ENCODE measurements at regions not wholly inside any gene's neighbourhood (a gene's known extent, or its start where the extent isn't known, plus 50 kb on each side); places are given as distances from the start of the nearest gene placed in this dataset.

- Histone ChIP-seq H4K20me1 (ENCODE audit: insufficient read depth, low read length) (no peaks in the 10 kb centered on the region), H3K4me3 (ENCODE audit: low read length) (no peak overlapping the region), H3K27ac (ENCODE audit: low read length) (no peak overlapping the region), H3K9me3 (ENCODE audit: insufficient read depth, low read length) (no peaks in the 10 kb centered on the region), H3K79me2 (ENCODE audit: low read length) (no peaks in the 10 kb centered on the region), H3K36me3 (replicated peaks; ENCODE audit: low read depth, low read length) (no peaks in the 10 kb centered on the region), H3K4me2 (ENCODE audit: low read length) (no peak overlapping the region), H3K4me1 (ENCODE audit: low read length) (no peaks in the 10 kb centered on the region), H2AFZ (ENCODE audit: low read depth, low read length) (no peak overlapping the region), H3K9ac (ENCODE audit: low read length) (no peak overlapping the region), H3K27me3 (ENCODE audit: low read depth, low read length) (no peaks in the 10 kb centered on the region)
- TF ChIP-seq CTCF (IDR thresholded peaks at IDR 0.05; ENCODE audit: low read depth, low read length) (no peak), EZH2phosphoT487 (IDR thresholded peaks at IDR 0.05; ENCODE audit: low read depth) (no peak)
These were observed 248.6 kb upstream of the DAPK1 start for GRCh38 chr9:87249029-87249428.

- Histone ChIP-seq H3K9ac (ENCODE audit: low read length) (no peak overlapping the region), H3K27me3 (ENCODE audit: low read depth, low read length) (no peaks in the 10 kb centered on the region), H3K9me3 (ENCODE audit: insufficient read depth, low read length) (no peaks in the 10 kb centered on the region), H3K4me3 (ENCODE audit: low read length) (no peak overlapping the region), H3K4me2 (ENCODE audit: low read length) (no peak overlapping the region), H2AFZ (ENCODE audit: low read depth, low read length) (no peak overlapping the region), H3K27ac (ENCODE audit: low read length) (no peak overlapping the region), H3K79me2 (ENCODE audit: low read length) (no peaks in the 10 kb centered on the region), H3K4me1 (ENCODE audit: low read length) (no peaks in the 10 kb centered on the region), H4K20me1 (ENCODE audit: insufficient read depth, low read length) (no peaks in the 10 kb centered on the region), H3K36me3 (replicated peaks; ENCODE audit: low read depth, low read length) (no peaks in the 10 kb centered on the region)
- TF ChIP-seq CTCF (IDR thresholded peaks at IDR 0.05; ENCODE audit: low read depth, low read length) = no peak
- no peak for TF ChIP-seq EZH2phosphoT487 (IDR thresholded peaks at IDR 0.05; ENCODE audit: low read depth)
These were observed 247.5 kb upstream of the DAPK1 start for GRCh38 chr9:87250205-87250604.

- no peaks in the 10 kb centered on the region for H3K27me3 ChIP-seq (ENCODE audit: low read depth, low read length)
- no peak overlapping the region for H3K4me3 ChIP-seq (ENCODE audit: low read length)
- no peak overlapping the region for H3K4me2 ChIP-seq (ENCODE audit: low read length)
- TF ChIP-seq CTCF (IDR thresholded peaks at IDR 0.05; ENCODE audit: low read depth, low read length) (no peak), EZH2phosphoT487 (IDR thresholded peaks at IDR 0.05; ENCODE audit: low read depth) (no peak)
- no peaks in the 10 kb centered on the region for H3K4me1 ChIP-seq (ENCODE audit: low read length)
- no peaks in the 10 kb centered on the region for H3K9me3 ChIP-seq (ENCODE audit: insufficient read depth, low read length)
- H3K9ac ChIP-seq (ENCODE audit: low read length) = no peak overlapping the region
- no peaks in the 10 kb centered on the region for H3K36me3 ChIP-seq (replicated peaks; ENCODE audit: low read depth, low read length)
- H4K20me1 ChIP-seq (ENCODE audit: insufficient read depth, low read length) = no peaks in the 10 kb centered on the region
- no peaks in the 10 kb centered on the region for H3K79me2 ChIP-seq (ENCODE audit: low read length)
- H3K27ac ChIP-seq (ENCODE audit: low read length) = no peak overlapping the region
- no peak overlapping the region for H2AFZ ChIP-seq (ENCODE audit: low read depth, low read length)
These were observed 242.1 kb upstream of the DAPK1 start for GRCh38 chr9:87255431-87256155.

GRCh38 chr9:87256973-87257372, 240.7 kb upstream of the DAPK1 start:
- Histone ChIP-seq H3K4me3 (ENCODE audit: low read length) (no peak overlapping the region), H2AFZ (ENCODE audit: low read depth, low read length) (no peak overlapping the region), H4K20me1 (ENCODE audit: insufficient read depth, low read length) (no peaks in the 10 kb centered on the region), H3K9me3 (ENCODE audit: insufficient read depth, low read length) (no peaks in the 10 kb centered on the region), H3K27ac (ENCODE audit: low read length) (no peak overlapping the region), H3K79me2 (ENCODE audit: low read length) (no peaks in the 10 kb centered on the region), H3K4me2 (ENCODE audit: low read length) (no peak overlapping the region), H3K36me3 (replicated peaks; ENCODE audit: low read depth, low read length) (no peaks in the 10 kb centered on the region), H3K27me3 (ENCODE audit: low read depth, low read length) (no peaks in the 10 kb centered on the region), H3K9ac (ENCODE audit: low read length) (no peak overlapping the region), H3K4me1 (ENCODE audit: low read length) (no peaks in the 10 kb centered on the region)
- TF ChIP-seq CTCF (IDR thresholded peaks at IDR 0.05; ENCODE audit: low read depth, low read length) = no peak
- TF ChIP-seq EZH2phosphoT487 (IDR thresholded peaks at IDR 0.05; ENCODE audit: low read depth) = no peak
